PC-3 (cell line): ENCODE measurements at regions not wholly inside any gene's neighbourhood (a gene's known extent, or its start where the extent isn't known, plus 50 kb on each side); places are given as distances from the start of the nearest gene placed in this dataset.

Experiments
- CTCF ChIP-seq: fragments of 300-600 bp; sonication (generic); conservative IDR thresholded peaks from 2 replicates; pipeline ENCODE4 v1.5.1; 2017; ENCODE audit warnings: antibody characterized with exemption, low read depth, mild to moderate bottlenecking, low read length
- EZH2phosphoT487 ChIP-seq: fragments of 300-600 bp; sonication (generic); IDR thresholded peaks from 2 replicates; pipeline ENCODE4 v1.6.1; 2018; ENCODE audit warnings: mild to moderate bottlenecking, antibody characterized with exemption, low read length, borderline replicate concordance

GRCh38 chr18:27860011-27860410 is 316.9 kb downstream of the CDH2 start:
- TF ChIP-seq CTCF (no peak), EZH2phosphoT487 (no peak)
